PC-3 (cell line): ENCODE measurements at regions not wholly inside any gene's neighbourhood (a gene's known extent, or its start where the extent isn't known, plus 50 kb on each side); places are given as distances from the start of the nearest gene placed in this dataset.
"Not testable (repeated sequence)": the region's sequence is repeated elsewhere in the genome, so short reads cannot be mapped to it uniquely, and the experiment has no call there.

ENCODE experiments used
- ATAC-seq: fragments of 200-7000 bp; cut with Tn5 transposase; 2 replicates; pipeline ENCODE4 v1.9.1; 2020; ENCODE audit warnings: mild to moderate bottlenecking, moderate library complexity
- BruUV-seq: library from RNA; stranded (reverse); fragments of 400-500 nt; replicated peaks from 2 replicates; lab custom pipeline; 2021; lab: Mats Ljungman, UMichigan
- CTCF ChIA-PET: fragments of 300-600 bp; sonication (Branson Sonifier 250); formaldehyde crosslinking; loops from one replicate; lab custom pipeline; 2022; ENCODE audit warnings: antibody characterized with exemption; lab: Charles Lee
- POLR2A ChIA-PET: fragments of 300-600 bp; sonication (Branson Sonifier 250); formaldehyde crosslinking; loops from one replicate; lab custom pipeline; 2022; ENCODE audit warnings: antibody characterized with exemption; ENCODE audit not compliant: unreplicated experiment; lab: Charles Lee
- DNase-seq: peaks from one replicate; pipeline ENCODE4 v3.0.0-alpha.2; 2015
- H2AFZ ChIP-seq: fragments of 300-600 bp; sonication (generic); 2 replicates; pipeline ENCODE4 v1.6.0; 2016; ENCODE audit warnings: antibody characterized with exemption, low read length
- H3F3A ChIP-seq: fragments of 300-600 bp; sonication (generic); one replicate; pipeline ENCODE4 v1.6.0; 2017; ENCODE audit warnings: antibody characterized with exemption, low read length, control low read depth, mild to moderate bottlenecking; ENCODE audit not compliant: unreplicated experiment
- H3K27ac ChIP-seq: fragments of 300-600 bp; sonication (generic); 2 replicates; pipeline ENCODE4 v1.5.1; 2016; ENCODE audit warnings: mild to moderate bottlenecking, low read length
- H3K27me3 ChIP-seq: fragments of 300-600 bp; sonication (generic); 2 replicates; pipeline ENCODE4 v1.6.1; 2016; ENCODE audit warnings: low read length, mixed read lengths
- H3K36me3 ChIP-seq: fragments of 300-600 bp; sonication (generic); 2 replicates; pipeline ENCODE4 v1.6.1; 2016; ENCODE audit warnings: low read depth, mixed run types, low read length, mixed read lengths
- H3K4me1 ChIP-seq: fragments of 300-600 bp; sonication (generic); 2 replicates; pipeline ENCODE4 v1.5.1; 2016; ENCODE audit warnings: low read length; ENCODE audit not compliant: insufficient read depth
- H3K4me2 ChIP-seq: fragments of 300-600 bp; sonication (generic); 2 replicates; pipeline ENCODE4 v1.6.0; 2016; ENCODE audit warnings: low read length
- H3K4me3 ChIP-seq: fragments of 300-600 bp; sonication (generic); 2 replicates; pipeline ENCODE4 v1.5.1; 2016; ENCODE audit warnings: mild to moderate bottlenecking, low read length, mixed read lengths
- H3K79me2 ChIP-seq: fragments of 300-600 bp; sonication (generic); 2 replicates; pipeline ENCODE4 v1.6.1; 2017; ENCODE audit warnings: low read length, mixed read lengths
- H3K9ac ChIP-seq: fragments of 300-600 bp; sonication (generic); 2 replicates; pipeline ENCODE4 v1.6.0; 2016; ENCODE audit warnings: mild to moderate bottlenecking, low read length
- H3K9me2 ChIP-seq: fragments of 300-600 bp; sonication (generic); replicated peaks from 2 replicates; pipeline ENCODE4 v1.6.1; 2016; ENCODE audit warnings: mixed run types, low read length, mixed read lengths
- H3K9me3 ChIP-seq: fragments of 300-600 bp; sonication (generic); 2 replicates; pipeline ENCODE4 v1.6.1; 2016; ENCODE audit warnings: low read length, mixed read lengths
- H4K20me1 ChIP-seq: fragments of 300-600 bp; sonication (generic); 2 replicates; pipeline ENCODE4 v1.6.1; 2016; ENCODE audit warnings: low read length, mixed read lengths
- CTCF ChIP-seq: fragments of 300-600 bp; sonication (generic); conservative IDR thresholded peaks from 2 replicates; pipeline ENCODE4 v1.5.1; 2017; ENCODE audit warnings: antibody characterized with exemption, low read depth, mild to moderate bottlenecking, low read length
- EZH2 ChIP-seq: fragments of 300-600 bp; sonication (generic); IDR thresholded peaks from one replicate; pipeline ENCODE4 v1.6.1; 2017; ENCODE audit warnings: antibody characterized with exemption, mild to moderate bottlenecking, low read length; ENCODE audit not compliant: unreplicated experiment
- EZH2phosphoT487 ChIP-seq: fragments of 300-600 bp; sonication (generic); IDR thresholded peaks from 2 replicates; pipeline ENCODE4 v1.6.1; 2018; ENCODE audit warnings: mild to moderate bottlenecking, antibody characterized with exemption, low read length, borderline replicate concordance
- intact Hi-C: fragments of 100-400 bp; cut with micrococcal nuclease; formaldehyde crosslinking; loops from 2 replicates; pipeline ENCODE4 v1.9.0; 2023

GRCh38 chr5:17079562-17079961, 137.9 kb upstream of the BASP1 start:
- Histone ChIP-seq H3K36me3 (no peaks in the 10 kb centered on the region), H3K9ac (no peak overlapping the region), H3K4me1 (no peaks in the 10 kb centered on the region), H3K27me3 (no peaks in the 10 kb centered on the region), H3K79me2 (no peaks in the 10 kb centered on the region), H3K27ac (no peak overlapping the region), H3K9me3 (no peaks in the 10 kb centered on the region), H4K20me1 (no peaks in the 10 kb centered on the region), H3K4me2 (no peak overlapping the region), H3K4me3 (no peak overlapping the region), H2AFZ (no peak overlapping the region), H3F3A (no peaks in the 10 kb centered on the region), H3K9me2 (no peaks in the 10 kb centered on the region)
- intact Hi-C loops: no loop called here
- ATAC-seq: no peak
- CTCF ChIA-PET: no interaction called here
- no TSS peak for BruUV-seq
- TF ChIP-seq EZH2 (no peak), CTCF (no peak)
- POLR2A ChIA-PET: no interaction called here
- no peak for DNase-seq

- no peaks in the 10 kb centered on the region for H4K20me1 ChIP-seq
- no peaks in the 10 kb centered on the region for H3K36me3 ChIP-seq
- no TSS peak for BruUV-seq
- H3K27ac ChIP-seq: no peak overlapping the region
- H3K9me3 ChIP-seq: no peaks in the 10 kb centered on the region
- no peaks in the 10 kb centered on the region for H3K9me2 ChIP-seq
- H3K79me2 ChIP-seq: no peaks in the 10 kb centered on the region
- ChIA-PET CTCF (no interaction called here), POLR2A (no interaction called here)
- H2AFZ ChIP-seq: no peak overlapping the region
- no peak overlapping the region for H3K4me2 ChIP-seq
- H3K4me3 ChIP-seq: no peak overlapping the region
- TF ChIP-seq EZH2 (no peak), CTCF (no peak), EZH2phosphoT487 (no peak)
- H3K9ac ChIP-seq: no peak overlapping the region
- DNase-seq: no peak
- no peak for ATAC-seq
- no peaks in the 10 kb centered on the region for H3F3A ChIP-seq
- no peaks in the 10 kb centered on the region for H3K27me3 ChIP-seq
- H3K4me1 ChIP-seq: no peaks in the 10 kb centered on the region
- intact Hi-C loops: no loop called here
Observed at GRCh38 chr5:17080361-17080760, 137.1 kb upstream of the BASP1 start.

GRCh38 chr5:17081142-17081541, 136.3 kb upstream of the BASP1 start:
- no peak for DNase-seq
- H2AFZ ChIP-seq: no peak overlapping the region
- no peak overlapping the region for H3K4me3 ChIP-seq
- no peak overlapping the region for H3K9ac ChIP-seq
- BruUV-seq: no TSS peak
- H4K20me1 ChIP-seq: no peaks in the 10 kb centered on the region
- no peak for ATAC-seq
- POLR2A ChIA-PET: no interaction called here
- no peaks in the 10 kb centered on the region for H3K9me3 ChIP-seq
- no peaks in the 10 kb centered on the region for H3F3A ChIP-seq
- TF ChIP-seq EZH2phosphoT487 (no peak), CTCF (no peak), EZH2 (no peak)
- no peak overlapping the region for H3K27ac ChIP-seq
- H3K4me2 ChIP-seq: no peak overlapping the region
- CTCF ChIA-PET: no interaction called here
- H3K79me2 ChIP-seq: no peaks in the 10 kb centered on the region
- intact Hi-C loops: no loop called here
- no peaks in the 10 kb centered on the region for H3K36me3 ChIP-seq
- no peaks in the 10 kb centered on the region for H3K4me1 ChIP-seq
- H3K27me3 ChIP-seq: no peaks in the 10 kb centered on the region
- H3K9me2 ChIP-seq: no peaks in the 10 kb centered on the region

GRCh38 chr5:17083276-17083675, 134.2 kb upstream of the BASP1 start:
- H3K9ac ChIP-seq, H3K27me3 ChIP-seq, H3K79me2 ChIP-seq, H3K4me3 ChIP-seq, H2AFZ ChIP-seq, intact Hi-C loops, BruUV-seq, ATAC-seq, DNase-seq, H3K4me2 ChIP-seq, H3K36me3 ChIP-seq, H3K9me2 ChIP-seq, H3K4me1 ChIP-seq, POLR2A ChIA-PET, H3K27ac ChIP-seq, H3K9me3 ChIP-seq, H3F3A ChIP-seq, H4K20me1 ChIP-seq: not testable (repeated sequence)
- CTCF ChIA-PET: interaction anchor here (0.7 kb wide), 1 partner anchor 61 kb away, joined by 10 read pairs; no protein-coding TSS in a partner anchor
